Fibroblast of pulmonary artery (primary cell): ENCODE measurements at regions not wholly inside any gene's neighbourhood (a gene's known extent, or its start where the extent isn't known, plus 50 kb on each side); places are given as distances from the start of the nearest gene placed in this dataset.
"Not testable (repeated sequence)": the region's sequence is repeated elsewhere in the genome, so short reads cannot be mapped to it uniquely, and the experiment has no call there.

Experiments
- DNase-seq: peaks from one replicate; pipeline ENCODE4 v3.0.0-alpha.2; 2010; ENCODE audit warnings: low read depth
- H3K4me3 ChIP-seq: replicated peaks from 2 replicates; pipeline ENCODE4 v1.5.1; 2011; ENCODE audit warnings: low read depth, mild to moderate bottlenecking, control low read depth, low read length, moderate library complexity
- CTCF ChIP-seq: IDR thresholded peaks from 2 replicates; pipeline ENCODE4 v1.5.1; 2011; ENCODE audit warnings: mild to moderate bottlenecking, control low read depth, low read length, inconsistent platforms; ENCODE audit errors: missing control alignments

GRCh38 chrX:112235547-112235946 is 153.0 kb upstream of the TRPC5 start:
- no peak overlapping the region for H3K4me3 ChIP-seq
- no peak for TF ChIP-seq CTCF
- DNase-seq: no peak

GRCh38 chrX:112233164-112233563 is 150.6 kb upstream of the TRPC5 start:
- no peak for TF ChIP-seq CTCF
- no peak overlapping the region for H3K4me3 ChIP-seq
- DNase-seq: no peak

GRCh38 chrX:112226795-112227194 is 144.2 kb upstream of the TRPC5 start:
- H3K4me3 ChIP-seq, DNase-seq: not testable (repeated sequence)

- DNase-seq: no peak
- H3K4me3 ChIP-seq: no peak overlapping the region
- no peak for TF ChIP-seq CTCF
Observed at GRCh38 chrX:112223391-112223790, 140.8 kb upstream of the TRPC5 start.

GRCh38 chrX:112218388-112218787 is 135.8 kb upstream of the TRPC5 start:
- no peak for DNase-seq
- TF ChIP-seq CTCF: no peak
- no peak overlapping the region for H3K4me3 ChIP-seq

- no peak for DNase-seq
- H3K4me3 ChIP-seq: no peak overlapping the region
- no peak for TF ChIP-seq CTCF
Observed at GRCh38 chrX:112211459-112211858, 128.9 kb upstream of the TRPC5 start.

- no peak for TF ChIP-seq CTCF
- H3K4me3 ChIP-seq: no peak overlapping the region
- no peak for DNase-seq
Observed at GRCh38 chrX:112197840-112198239, 115.3 kb upstream of the TRPC5 start.

GRCh38 chrX:112190646-112191045 is 108.1 kb upstream of the TRPC5 start:
- TF ChIP-seq CTCF: no peak
- DNase-seq: no peak
- no peak overlapping the region for H3K4me3 ChIP-seq

GRCh38 chrX:112181361-112181760 is 98.8 kb upstream of the TRPC5 start:
- H3K4me3 ChIP-seq, DNase-seq: not testable (repeated sequence)
